Activated CD4-positive, alpha-beta T cell treated with anti-CD3 and anti-CD28 coated beads, Interleukin-2, Interleukin-4, amounts not matched to agents 100 ng/mL and 50 ng/mL, durations not matched to agents 16 hours and 8 hours (primary cell): ENCODE measurements at regions not wholly inside any gene's neighbourhood (a gene's known extent, or its start where the extent isn't known, plus 50 kb on each side); places are given as distances from the start of the nearest gene placed in this dataset.

Experiments
- DNase-seq: peaks from one replicate; pipeline ENCODE4 v3.0.0-alpha.2; 2020; ENCODE audit warnings: low spot score

DNA sequence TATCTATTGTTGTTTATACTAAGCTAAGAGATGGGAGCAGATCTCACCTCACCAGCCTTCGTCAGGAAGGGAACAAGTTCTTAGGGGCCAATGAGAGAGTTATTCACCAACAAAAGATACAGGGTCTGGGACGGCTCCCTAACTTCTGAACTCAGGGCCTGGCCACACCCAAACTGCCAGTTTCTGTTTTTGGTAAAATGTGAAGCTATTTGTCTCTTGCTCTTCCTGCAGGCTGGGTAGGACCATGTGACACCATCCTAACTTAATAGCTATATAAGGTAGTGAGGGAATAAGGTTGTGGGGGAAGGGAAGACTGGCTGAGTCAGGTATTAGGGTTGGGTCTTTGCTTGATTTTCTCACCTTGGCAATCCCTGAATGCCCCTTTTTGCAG lies 480.5 kb downstream of the KDM4C start:
- no peak for DNase-seq

DNA sequence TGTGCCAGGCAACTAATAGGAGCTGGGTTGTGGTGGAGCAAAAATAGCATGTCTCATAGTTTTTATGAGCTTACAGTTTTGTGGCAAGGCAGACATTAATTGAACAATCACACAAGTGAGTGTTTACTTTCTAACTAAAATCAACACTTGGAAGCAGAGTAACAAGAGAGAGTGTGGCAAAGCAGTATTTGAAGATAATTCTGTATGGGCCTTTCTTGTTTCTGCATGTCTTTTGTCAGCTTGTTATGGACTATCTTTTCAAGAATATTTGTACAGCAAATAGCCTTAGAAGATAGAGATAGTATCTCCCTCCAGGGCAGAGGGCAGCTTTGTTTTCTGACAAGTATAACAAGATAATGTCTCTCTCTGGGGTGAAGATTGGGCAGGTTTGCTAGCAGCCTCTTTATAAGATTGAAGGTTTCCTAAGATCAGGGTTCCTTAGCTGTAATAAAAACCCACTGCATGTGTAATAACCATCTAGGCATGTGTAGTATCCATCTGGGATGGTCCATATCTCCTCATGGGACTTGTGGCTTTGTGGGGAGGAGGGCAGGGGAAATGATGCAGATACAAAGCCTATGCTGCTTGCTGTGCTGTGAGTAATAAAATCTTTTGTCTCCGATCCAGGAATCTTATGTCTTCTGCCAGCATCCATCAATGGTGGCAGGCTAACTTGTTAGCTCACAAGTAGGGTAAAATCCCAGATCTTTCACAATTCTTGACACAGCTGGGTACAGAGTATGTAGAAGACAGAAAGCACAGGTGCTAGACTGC lies 479.9 kb downstream of the KDM4C start:
- DNase-seq, result no peak

DNA sequence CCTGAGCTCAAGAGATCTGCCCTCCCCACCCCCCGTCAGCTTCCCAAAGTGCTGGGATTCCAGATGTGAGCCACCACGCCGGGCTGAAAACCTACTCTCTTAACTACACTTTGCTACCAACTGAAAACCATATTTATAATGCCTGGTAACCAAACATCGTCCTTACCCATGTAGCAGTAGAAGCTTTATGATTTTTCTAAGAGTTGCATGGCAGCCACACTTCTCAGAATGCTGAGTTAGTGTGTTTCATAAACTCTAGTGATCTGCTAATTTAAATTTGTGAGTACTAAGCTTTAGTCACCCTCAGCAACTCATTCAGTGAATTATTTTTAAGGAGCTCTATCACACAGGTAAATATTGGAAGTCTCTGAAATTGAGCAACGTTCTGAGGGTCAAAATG lies 478.4 kb downstream of the KDM4C start:
- DNase-seq, result no peak

DNA sequence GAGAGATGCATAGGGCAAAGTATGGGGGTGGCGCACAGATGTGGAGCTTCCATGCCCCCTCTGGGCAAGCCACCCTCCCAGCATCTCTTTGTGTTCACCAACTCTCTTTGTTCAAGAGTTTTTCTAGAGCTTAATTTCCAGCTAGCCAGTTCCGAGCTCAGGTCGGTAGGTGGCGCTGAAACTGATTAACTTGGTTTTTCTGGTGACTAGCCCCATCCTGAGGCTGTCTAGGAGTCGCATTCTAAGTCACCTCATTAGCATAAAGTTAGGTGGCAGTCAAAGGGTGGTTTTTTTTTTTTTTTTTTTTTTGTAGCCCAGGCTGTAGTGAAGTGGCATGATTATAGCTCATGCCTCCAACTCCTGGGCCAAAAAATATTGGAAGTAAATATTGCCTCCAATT lies 476.4 kb downstream of the KDM4C start:
- peak; percentile 59 for DNase-seq

DNA sequence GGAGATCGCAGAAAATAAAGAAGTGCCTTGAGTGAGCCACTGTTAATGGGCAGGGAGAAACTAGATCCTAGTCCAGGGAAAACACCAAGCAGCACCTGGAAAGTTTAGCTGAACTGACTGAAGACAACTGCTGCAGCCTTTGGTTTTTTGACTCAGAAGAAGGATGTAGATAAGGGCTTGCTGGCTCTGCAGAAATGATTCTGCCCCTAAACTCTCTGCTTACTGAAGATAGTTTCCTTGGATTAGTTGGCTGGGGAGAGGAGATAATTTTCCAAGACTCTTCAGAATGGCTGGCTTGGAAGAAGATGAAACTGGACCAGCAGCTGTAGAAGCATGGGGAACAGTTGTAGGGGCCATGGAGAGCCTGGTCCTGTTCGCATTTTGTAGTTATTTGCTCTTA lies 471.8 kb downstream of the KDM4C start:
- DNase-seq, result no peak

DNA sequence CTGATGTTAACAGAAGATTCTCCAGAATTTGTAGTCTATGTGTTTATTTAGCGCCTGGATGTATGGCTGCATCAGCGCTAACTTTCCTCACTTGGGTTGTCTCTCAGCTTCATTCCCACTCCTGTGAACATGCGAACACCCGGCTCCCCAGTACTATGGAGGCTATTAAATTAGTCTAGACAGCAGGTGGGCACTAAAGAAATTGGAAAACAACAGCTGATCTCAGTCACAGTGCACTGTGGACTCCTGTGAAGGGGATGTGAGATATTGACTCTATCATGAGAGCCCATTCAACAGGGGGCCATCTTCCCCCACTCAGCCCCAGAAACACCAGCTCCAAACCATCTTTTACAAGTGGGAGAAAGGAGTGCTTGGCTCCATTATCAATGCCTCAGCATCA lies 471.0 kb downstream of the KDM4C start:
- no peak for DNase-seq

DNA sequence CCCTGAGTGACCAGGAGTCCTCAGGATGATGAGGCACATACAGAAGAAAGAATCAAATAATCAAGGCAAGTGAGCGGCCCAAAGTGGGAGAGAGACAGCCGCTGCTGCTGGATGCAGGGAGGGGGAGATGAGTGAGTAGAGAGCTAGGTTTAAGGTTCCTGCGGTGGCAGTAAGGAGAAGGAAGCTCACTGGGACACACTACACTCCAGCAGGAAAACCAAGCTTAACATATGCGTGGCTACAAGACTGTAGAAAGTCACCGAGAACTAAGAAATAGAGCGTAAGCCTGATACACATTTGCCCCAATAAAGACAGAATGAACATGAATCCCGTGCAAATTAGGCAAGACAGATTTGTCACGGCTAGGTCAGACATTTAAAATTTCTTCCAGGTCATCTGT lies 470.2 kb downstream of the KDM4C start:
- DNase-seq, result no peak

DNA sequence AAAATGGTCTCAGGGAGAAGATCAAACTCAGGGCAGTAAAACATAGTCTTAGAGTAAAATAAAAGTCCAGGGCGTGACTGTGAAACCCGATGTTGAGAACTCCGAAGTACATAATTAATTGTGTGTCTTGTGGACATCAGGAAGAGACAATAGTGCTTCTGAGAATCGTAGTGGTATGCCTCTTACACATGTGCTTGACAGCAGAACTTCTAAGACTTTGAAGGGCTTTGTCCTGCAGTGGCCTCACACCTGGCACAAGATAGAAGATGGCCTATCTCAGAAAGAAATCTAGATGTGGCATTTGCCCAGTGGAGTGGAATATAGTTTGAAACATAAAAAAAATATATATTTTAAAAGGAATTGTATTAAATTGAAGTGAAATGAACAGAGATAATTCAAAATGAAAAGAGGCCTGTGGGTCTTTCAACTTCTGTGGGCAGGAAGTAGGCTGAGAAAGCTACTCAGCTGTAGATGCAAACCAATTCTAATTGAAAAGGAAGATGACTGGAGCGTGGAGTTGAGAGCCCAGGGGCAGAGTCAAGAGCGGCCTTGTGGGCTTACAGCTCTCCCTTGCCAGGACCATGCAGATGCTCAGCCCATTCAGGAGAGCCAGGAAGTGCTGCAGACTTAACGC lies 468.4 kb downstream of the KDM4C start:
- no peak for DNase-seq
